AG09319 (cell line): ENCODE measurements at regions not wholly inside any gene's neighbourhood (a gene's known extent, or its start where the extent isn't known, plus 50 kb on each side); places are given as distances from the start of the nearest gene placed in this dataset.

ENCODE experiments used
- DNase-seq: peaks from one replicate; pipeline ENCODE4 v3.0.0-alpha.2; 2010; ENCODE audit warnings: low read depth; ENCODE audit errors: extremely low read depth
- CTCF ChIP-seq: IDR thresholded peaks from 2 replicates; pipeline ENCODE4 v1.5.1; 2011; ENCODE audit warnings: low read depth, mild to moderate bottlenecking, inconsistent platforms, low read length, moderate library complexity

- TF ChIP-seq CTCF: no peak
Measured at GRCh38 chr6:71502168-71502567, 213.6 kb downstream of the OGFRL1 start.

GRCh38 chr6:71502956-71503355, 214.3 kb downstream of the OGFRL1 start:
- DNase-seq: no peak
- no peak for TF ChIP-seq CTCF

More at GRCh38 chr6:71502168-71502567, 213.6 kb downstream of the OGFRL1 start:
- DNase-seq: no peak

- TF ChIP-seq CTCF: no peak
- no peak for DNase-seq
Measured at GRCh38 chr6:71507183-71507582, 218.6 kb downstream of the OGFRL1 start.

GRCh38 chr6:71509191-71510005, 220.8 kb downstream of the OGFRL1 start:
- TF ChIP-seq CTCF: no peak
- DNase-seq: no peak

GRCh38 chr6:71510057-71510713, 221.6 kb downstream of the OGFRL1 start:
- TF ChIP-seq CTCF: peak; percentile 73
- DNase-seq: peak; percentile 44

GRCh38 chr6:71510856-71511255, 222.2 kb downstream of the OGFRL1 start:
- no peak for TF ChIP-seq CTCF
- DNase-seq: no peak

GRCh38 chr6:71512256-71512655, 223.6 kb downstream of the OGFRL1 start:
- TF ChIP-seq CTCF: no peak
- DNase-seq: no peak
